Effector memory CD8-positive, alpha-beta T cell (primary cell): ENCODE measurements at regions not wholly inside any gene's neighbourhood (a gene's known extent, or its start where the extent isn't known, plus 50 kb on each side); places are given as distances from the start of the nearest gene placed in this dataset.
"Not testable (repeated sequence)": the region's sequence is repeated elsewhere in the genome, so short reads cannot be mapped to it uniquely, and the experiment has no call there.

Experiments
- ATAC-seq: fragments of 150-1000 bp; cut with Tn5 transposase; replicated peaks from 2 replicates; pipeline ENCODE4 v1.10.0; 2021; ENCODE audit warnings: mild to moderate bottlenecking, moderate library complexity
- DNase-seq, 3 experiments: peaks; one replicate each; pipeline ENCODE4 v3.0.0; 2021
- H3K27ac Mint-ChIP-seq, 2 donors: one replicate each; pipeline ENCODE4 v1.8.0; 2022; ENCODE audit warnings: mild to moderate bottlenecking in 2 of 2, mixed read lengths in 2 of 2, moderate library complexity in 2 of 2
- H3K27me3 Mint-ChIP-seq, 2 donors: one replicate each; pipeline ENCODE4 v1.8.0; 2022; ENCODE audit warnings: mixed read lengths in 2 of 2
- H3K36me3 Mint-ChIP-seq: one replicate; pipeline ENCODE4 v1.8.0; 2022; ENCODE audit warnings: mild to moderate bottlenecking, moderate library complexity, mixed read lengths; ENCODE audit not compliant: insufficient read depth
- H3K4me1 Mint-ChIP-seq, 2 donors: one replicate each; pipeline ENCODE4 v1.8.0; 2022; ENCODE audit warnings: low read depth in 2 of 2, mixed read lengths in 2 of 2
- H3K4me3 Mint-ChIP-seq, 2 donors: one replicate each; pipeline ENCODE4 v1.8.0; 2022; ENCODE audit warnings: mild to moderate bottlenecking in 2 of 2, mixed read lengths in 2 of 2, moderate library complexity in 2 of 2
- H3K9me3 Mint-ChIP-seq, 2 donors: one replicate each; pipeline ENCODE4 v1.8.0; 2022; ENCODE audit warnings: mixed read lengths in 2 of 2

DNA sequence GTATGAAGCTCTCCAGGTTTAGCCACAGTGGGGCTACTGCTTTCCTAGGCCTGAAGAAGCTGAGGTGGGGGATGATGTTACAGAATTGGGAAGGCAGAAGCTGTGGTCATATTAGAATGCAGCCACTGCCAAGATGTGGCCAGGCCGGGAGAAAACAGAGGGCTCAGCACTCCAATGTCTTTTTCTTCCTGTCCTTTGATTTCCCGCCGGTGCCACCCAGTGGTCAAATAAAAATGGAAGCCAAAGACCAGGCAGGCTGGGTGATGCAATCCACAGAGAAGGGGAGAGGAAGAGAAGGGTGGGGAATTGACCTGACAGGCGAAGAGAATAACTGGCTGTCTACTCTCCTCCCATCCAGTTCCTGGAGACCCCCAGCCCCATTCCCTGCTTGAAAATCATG, 94.9 kb upstream of the SHISA3 start:
- no peak for ATAC-seq
- H3K36me3 Mint-ChIP-seq: no peaks in the 10 kb centered on the region

DNA sequence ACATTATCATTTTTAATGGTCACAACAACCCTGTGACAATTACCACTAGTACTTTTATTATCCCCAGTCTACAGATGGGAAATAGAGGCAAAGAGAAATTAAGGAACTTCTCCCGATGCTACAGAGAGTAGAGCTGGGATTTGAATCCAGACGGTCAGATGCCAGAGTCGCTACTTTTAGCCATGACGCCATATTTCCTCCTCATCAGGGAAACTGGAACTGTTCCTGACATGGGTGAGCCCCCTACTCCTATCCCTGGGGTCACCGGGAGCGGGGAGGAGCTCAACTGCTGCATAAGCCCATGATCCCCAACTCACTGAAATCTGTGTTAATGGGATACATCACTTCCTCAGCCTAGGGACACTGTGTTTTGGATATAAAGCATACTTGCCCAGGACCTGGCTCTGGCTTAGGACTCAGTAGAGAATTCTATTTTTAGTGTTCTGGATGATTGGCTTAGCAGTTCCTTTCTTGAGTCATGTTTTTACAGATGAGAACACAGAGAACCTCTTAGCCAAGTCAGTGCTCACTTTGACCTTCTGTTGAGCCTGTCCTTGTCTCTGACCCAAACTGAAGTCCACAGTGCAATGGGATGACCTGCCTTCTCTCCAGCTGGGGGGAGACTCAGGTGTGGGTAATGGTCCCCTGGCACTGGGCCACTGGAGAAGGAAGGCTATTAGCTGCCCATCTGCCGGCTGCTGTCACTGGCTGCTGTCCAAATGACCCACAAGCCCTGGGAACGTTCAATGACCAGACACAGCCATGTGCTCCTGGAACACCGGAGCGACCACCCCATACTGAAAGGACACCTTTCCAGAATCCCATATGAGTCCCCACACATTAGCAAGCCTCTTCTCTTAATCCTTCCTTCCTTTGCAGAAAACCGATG, 90.8 kb upstream of the SHISA3 start:
- peaks cover 19 to 30% of the 10 kb centered on the region in 2 donors for H3K27me3 Mint-ChIP-seq
- ATAC-seq (no peak), DNase-seq (no peak)
- H3K36me3 Mint-ChIP-seq: no peaks in the 10 kb centered on the region
- H3K4me1 Mint-ChIP-seq: no peaks in the 10 kb centered on the region
- no peak overlapping the region for H3K27ac Mint-ChIP-seq
- no peak overlapping the region for H3K4me3 Mint-ChIP-seq
- H3K9me3 Mint-ChIP-seq: peaks cover 0 to 2% of the 10 kb centered on the region in 2 donors

More for the DNA sequence above, 94.9 kb upstream of the SHISA3 start:
- H3K4me1 Mint-ChIP-seq: no peaks in the 10 kb centered on the region
- no peaks in the 10 kb centered on the region for H3K9me3 Mint-ChIP-seq
- no peak overlapping the region for H3K27ac Mint-ChIP-seq
- H3K4me3 Mint-ChIP-seq: no peak overlapping the region
- H3K27me3 Mint-ChIP-seq: peaks cover 33 to 48% of the 10 kb centered on the region in 2 donors
- no peak for DNase-seq

GRCh38 chr4:42308247-42308646, 89.0 kb upstream of the SHISA3 start:
- H3K27ac Mint-ChIP-seq: no peak overlapping the region
- H3K36me3 Mint-ChIP-seq: no peaks in the 10 kb centered on the region
- peaks cover 0 to 2% of the 10 kb centered on the region in 2 donors for H3K9me3 Mint-ChIP-seq
- DNase-seq (no peak), ATAC-seq (no peak)
- no peak overlapping the region for H3K4me3 Mint-ChIP-seq
- H3K4me1 Mint-ChIP-seq: no peaks in the 10 kb centered on the region
- peaks cover 10 to 25% of the 10 kb centered on the region in 2 donors for H3K27me3 Mint-ChIP-seq

DNA sequence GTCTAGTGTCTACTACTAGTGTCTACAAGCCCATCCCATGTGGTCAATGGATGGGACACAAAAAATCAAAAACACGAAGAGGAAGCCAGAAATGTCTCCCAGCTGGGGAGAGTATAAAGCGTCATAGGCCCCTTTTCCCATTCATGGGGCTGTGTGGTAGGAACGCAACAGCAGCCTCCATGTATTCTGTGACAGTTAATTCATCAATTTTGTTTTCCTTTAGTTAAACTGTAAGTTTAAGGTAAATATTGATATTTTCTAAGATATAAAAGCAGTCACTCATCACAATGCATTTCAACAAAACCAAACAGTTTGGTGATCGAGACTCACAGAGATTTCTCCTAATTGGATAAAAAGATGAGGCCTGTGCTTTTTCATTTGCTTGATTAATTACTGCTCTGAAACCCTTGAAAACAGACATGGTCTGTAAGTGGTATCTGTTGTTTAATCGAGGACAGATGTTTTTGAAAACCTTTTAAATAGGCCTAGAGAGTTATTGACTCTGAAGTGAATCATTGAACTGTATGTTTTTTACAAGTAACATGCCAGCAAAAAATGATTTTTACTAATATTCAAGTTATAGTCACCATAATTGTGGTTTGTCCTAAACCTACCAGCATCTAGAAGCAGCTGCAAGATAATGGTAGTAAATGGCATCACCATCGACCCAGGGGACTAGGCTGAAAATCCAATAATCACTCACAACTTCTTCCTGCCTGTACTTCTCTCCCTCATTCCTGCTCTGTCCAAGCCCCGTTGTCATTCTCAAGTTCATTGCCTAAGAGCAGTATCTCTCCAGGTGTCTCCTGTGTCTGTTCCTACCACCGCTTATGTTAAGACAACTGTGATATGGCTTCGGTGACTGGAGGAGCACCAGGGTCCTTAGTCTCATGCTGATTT, 87.7 kb upstream of the SHISA3 start:
- ATAC-seq (no peak), DNase-seq (no peak)
- no peaks in the 10 kb centered on the region for H3K36me3 Mint-ChIP-seq
- peaks cover 0 to 2% of the 10 kb centered on the region in 2 donors for H3K9me3 Mint-ChIP-seq
- H3K27me3 Mint-ChIP-seq: peaks cover 20 to 26% of the 10 kb centered on the region in 2 donors
- H3K4me1 Mint-ChIP-seq: no peaks in the 10 kb centered on the region
- H3K4me3 Mint-ChIP-seq: no peak overlapping the region
- no peak overlapping the region for H3K27ac Mint-ChIP-seq

- no peaks in the 10 kb centered on the region for H3K4me1 Mint-ChIP-seq
- H3K4me3 Mint-ChIP-seq: no peak overlapping the region
- H3K9me3 Mint-ChIP-seq: peaks cover 0 to 2% of the 10 kb centered on the region in 2 donors
- DNase-seq: no peak
- H3K27ac Mint-ChIP-seq: no peak overlapping the region
- H3K36me3 Mint-ChIP-seq: no peaks in the 10 kb centered on the region
- peaks cover 15 to 22% of the 10 kb centered on the region in 2 donors for H3K27me3 Mint-ChIP-seq
- no peak for ATAC-seq
These were observed 86.9 kb upstream of the SHISA3 start for GRCh38 chr4:42310358-42310757.

DNA sequence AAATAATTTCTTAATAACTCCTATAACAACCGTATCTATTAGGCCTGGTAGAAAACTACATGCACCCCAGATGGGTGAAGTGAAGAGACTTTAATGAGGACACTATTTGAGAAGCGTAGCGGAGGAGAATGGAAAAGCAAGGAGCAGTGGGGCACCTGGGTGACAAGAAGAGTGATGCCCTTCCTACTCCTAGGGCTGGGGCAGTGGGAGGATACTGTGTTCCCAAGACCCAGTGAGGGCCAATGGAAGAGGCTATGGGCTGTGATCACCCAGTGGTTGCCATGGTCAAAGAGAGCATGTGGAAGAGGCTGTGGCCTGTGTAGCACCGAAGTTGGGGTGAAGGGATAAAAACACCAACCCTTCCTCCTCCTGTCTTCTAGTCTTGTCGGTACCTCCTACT, 86.5 kb upstream of the SHISA3 start:
- Mint-ChIP-seq H3K27ac (no peak overlapping the region), H3K4me1 (no peaks in the 10 kb centered on the region), H3K27me3 (peaks cover 10 to 19% of the 10 kb centered on the region in 2 donors), H3K9me3 (peaks cover 0 to 2% of the 10 kb centered on the region in 2 donors), H3K36me3 (no peaks in the 10 kb centered on the region), H3K4me3 (no peak overlapping the region)
- ATAC-seq (no peak), DNase-seq (no peak)

DNA sequence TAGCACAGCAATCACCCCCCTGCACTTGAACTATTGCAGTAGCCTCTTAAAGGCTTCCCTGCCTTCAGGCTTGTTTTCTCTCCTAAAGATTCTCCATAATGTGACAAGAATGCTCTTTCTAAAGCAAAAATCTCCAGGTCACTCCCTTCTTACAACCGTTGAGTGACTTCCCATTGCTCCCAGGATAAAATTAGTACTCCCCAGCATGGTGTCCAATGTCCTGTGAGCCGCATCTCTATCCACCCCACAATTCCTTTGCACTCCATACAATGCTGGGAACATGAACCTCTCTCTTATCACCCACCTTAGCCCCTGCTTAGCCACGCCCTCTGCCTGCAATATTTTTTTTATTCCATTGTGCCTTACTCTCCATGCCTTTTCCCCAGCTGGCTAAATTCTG, 85.7 kb upstream of the SHISA3 start:
- Mint-ChIP-seq H3K27ac (no peak overlapping the region), H3K4me3 (no peak overlapping the region), H3K27me3 (peaks cover 10 to 19% of the 10 kb centered on the region in 2 donors), H3K9me3 (peaks cover 0 to 2% of the 10 kb centered on the region in 2 donors), H3K4me1 (no peaks in the 10 kb centered on the region), H3K36me3 (no peaks in the 10 kb centered on the region)
- DNase-seq: no peak
- ATAC-seq: no peak

DNA sequence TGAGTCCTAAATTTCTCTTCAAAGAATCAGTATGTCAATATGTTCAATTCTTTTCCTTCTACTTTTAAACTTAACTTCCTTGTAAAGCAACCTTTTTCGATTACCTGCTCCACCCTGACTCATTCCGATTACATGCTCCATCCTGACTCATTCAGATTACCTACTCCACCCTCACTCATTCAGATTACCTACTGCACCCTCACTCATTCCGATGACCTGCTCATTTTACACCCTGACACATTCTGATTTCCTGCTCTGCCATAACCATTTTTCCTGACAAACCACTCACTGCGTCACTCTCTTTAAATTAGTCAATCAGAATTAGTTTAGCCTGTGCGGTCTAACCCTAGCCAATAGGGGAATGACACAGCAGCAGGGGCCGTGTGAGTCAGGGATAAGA, 83.9 kb upstream of the SHISA3 start:
- ATAC-seq, H3K27ac Mint-ChIP-seq, DNase-seq, H3K4me1 Mint-ChIP-seq, H3K4me3 Mint-ChIP-seq, H3K36me3 Mint-ChIP-seq, H3K9me3 Mint-ChIP-seq: not testable (repeated sequence)
- H3K27me3 Mint-ChIP-seq: peaks cover 15 to 19% of the 10 kb centered on the region in 2 donors

GRCh38 chr4:42313872-42314271, 83.4 kb upstream of the SHISA3 start:
- peaks cover 19 to 20% of the 10 kb centered on the region in 2 donors for H3K27me3 Mint-ChIP-seq
- no peaks in the 10 kb centered on the region for H3K4me1 Mint-ChIP-seq
- no peaks in the 10 kb centered on the region for H3K9me3 Mint-ChIP-seq
- no peak overlapping the region for H3K4me3 Mint-ChIP-seq
- no peak overlapping the region for H3K27ac Mint-ChIP-seq
- no peak for DNase-seq
- no peaks in the 10 kb centered on the region for H3K36me3 Mint-ChIP-seq
- no peak for ATAC-seq

GRCh38 chr4:42315231-42315630, 82.1 kb upstream of the SHISA3 start:
- DNase-seq (no peak), ATAC-seq (no peak)
- Mint-ChIP-seq H3K4me1 (no peaks in the 10 kb centered on the region), H3K27me3 (peaks cover 19 to 23% of the 10 kb centered on the region in 2 donors), H3K27ac (no peak overlapping the region), H3K4me3 (no peak overlapping the region), H3K36me3 (no peaks in the 10 kb centered on the region), H3K9me3 (no peaks in the 10 kb centered on the region)

DNA sequence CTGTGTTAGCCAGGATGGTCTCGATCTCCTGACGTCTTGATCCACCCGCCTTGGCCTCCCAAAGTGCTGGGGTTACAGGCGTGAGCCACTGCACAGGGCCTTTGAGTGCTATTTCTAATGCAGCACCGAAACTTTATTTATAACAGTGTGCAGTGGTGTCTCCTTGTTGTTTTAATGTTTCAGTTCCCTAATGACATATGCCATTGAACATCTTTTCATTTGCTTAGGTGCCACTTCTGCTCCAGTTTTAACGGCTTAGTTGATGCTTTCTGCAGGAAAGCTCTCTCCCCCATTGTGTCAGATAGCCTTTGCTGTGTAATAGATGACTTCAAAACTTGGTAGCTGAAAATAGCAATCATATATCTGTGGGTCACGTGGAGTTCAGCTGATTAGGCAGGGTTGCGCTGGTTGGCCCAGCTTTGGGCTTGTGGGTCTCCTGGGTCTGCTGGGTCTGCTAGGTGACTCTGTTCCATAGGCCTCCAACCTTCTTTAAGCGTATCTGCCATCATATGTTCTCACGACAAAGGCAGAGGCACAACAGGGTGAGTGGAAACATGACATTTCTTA, 76.4 kb upstream of the SHISA3 start:
- H3K9me3 Mint-ChIP-seq: no peaks in the 10 kb centered on the region
- ATAC-seq: no peak
- no peak overlapping the region for H3K4me3 Mint-ChIP-seq
- H3K36me3 Mint-ChIP-seq: no peaks in the 10 kb centered on the region
- H3K27ac Mint-ChIP-seq: no peak overlapping the region
- peaks cover 17 to 30% of the 10 kb centered on the region in 2 donors for H3K27me3 Mint-ChIP-seq
- DNase-seq: no peak
- H3K4me1 Mint-ChIP-seq: no peaks in the 10 kb centered on the region

DNA sequence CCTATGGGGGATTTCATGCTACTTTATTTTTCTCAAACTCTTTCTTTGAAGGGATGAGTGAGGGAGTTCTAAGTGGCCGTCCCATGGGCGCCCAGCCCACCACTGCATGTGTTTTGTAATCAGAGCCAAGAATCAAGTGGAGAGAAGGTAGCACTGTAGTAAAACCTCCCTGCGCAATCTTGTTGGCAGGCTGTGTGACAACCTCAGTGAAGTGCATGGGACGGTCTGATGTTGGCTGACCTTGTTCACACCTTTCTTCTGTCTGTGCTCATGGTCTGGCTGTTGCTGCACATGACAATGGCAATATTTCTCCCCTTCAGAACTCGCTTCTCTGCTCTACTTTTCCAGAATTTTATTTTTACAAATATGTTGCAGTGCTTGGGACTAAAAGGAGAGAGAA, 71.2 kb upstream of the SHISA3 start:
- peaks cover 14 to 24% of the 10 kb centered on the region in 2 donors for H3K27me3 Mint-ChIP-seq
- H3K9me3 Mint-ChIP-seq: no peaks in the 10 kb centered on the region
- no peak overlapping the region for H3K4me3 Mint-ChIP-seq
- H3K4me1 Mint-ChIP-seq: no peaks in the 10 kb centered on the region
- DNase-seq (no peak), ATAC-seq (no peak)
- no peak overlapping the region for H3K27ac Mint-ChIP-seq
- no peaks in the 10 kb centered on the region for H3K36me3 Mint-ChIP-seq

- Mint-ChIP-seq H3K36me3 (no peaks in the 10 kb centered on the region), H3K9me3 (no peaks in the 10 kb centered on the region), H3K27ac (no peak overlapping the region), H3K4me3 (no peak overlapping the region), H3K27me3 (peaks cover 9 to 19% of the 10 kb centered on the region in 2 donors), H3K4me1 (no peaks in the 10 kb centered on the region)
- DNase-seq (no peak), ATAC-seq (no peak)
These were observed 70.8 kb upstream of the SHISA3 start for GRCh38 chr4:42326524-42326923.
